ENCODE measurements at regions not wholly inside any gene's neighbourhood (a gene's known extent, or its start where the extent isn't known, plus 50 kb on each side); places are given as distances from the start of the nearest gene placed in this dataset.
"Not testable (repeated sequence)": the region's sequence is repeated elsewhere in the genome, so short reads cannot be mapped to it uniquely, and the experiment has no call there.

DNA sequence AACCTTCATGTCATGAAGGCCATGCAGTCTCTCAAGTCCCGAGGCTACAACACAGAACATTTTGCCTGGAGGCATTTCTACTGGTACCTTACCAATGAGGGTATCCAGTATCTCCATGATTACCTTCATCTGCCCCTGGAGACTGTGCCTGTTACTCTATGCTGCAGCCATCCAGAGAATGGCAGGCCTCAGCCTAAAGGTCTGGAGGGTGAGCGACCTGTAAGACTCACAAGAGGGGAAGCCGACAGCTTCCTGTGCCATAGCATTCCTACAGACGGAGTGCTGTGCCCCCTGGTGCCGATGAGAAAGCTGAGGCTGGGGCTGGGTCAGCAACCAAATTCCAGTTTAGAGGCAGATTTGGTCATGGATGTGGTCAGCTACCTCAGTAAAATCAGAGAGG is 51.3 kb upstream of the CADPS start:
- DNase-seq (ENCODE audit: low read depth), result no peak

DNA sequence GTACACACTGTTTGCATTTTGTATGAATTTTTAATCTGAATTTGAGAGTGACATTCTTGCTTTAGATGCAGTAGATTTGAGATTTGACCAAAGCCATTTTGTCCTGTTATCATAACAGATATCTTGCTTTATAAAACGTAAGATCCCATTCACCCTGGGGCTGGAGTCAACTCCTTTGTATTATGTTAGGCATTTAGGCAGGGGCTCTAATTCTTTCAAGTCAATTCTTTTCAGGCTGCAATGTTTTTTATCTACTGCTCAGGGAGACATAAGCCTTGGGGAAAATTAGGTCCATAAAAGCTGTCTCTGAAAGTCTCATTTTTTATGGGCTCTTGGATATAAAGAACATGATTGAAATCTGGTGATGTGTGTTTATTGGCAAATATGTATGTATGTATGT is 53.0 kb upstream of the CADPS start:
- no peak for DNase-seq (ENCODE audit: low read depth)

DNA sequence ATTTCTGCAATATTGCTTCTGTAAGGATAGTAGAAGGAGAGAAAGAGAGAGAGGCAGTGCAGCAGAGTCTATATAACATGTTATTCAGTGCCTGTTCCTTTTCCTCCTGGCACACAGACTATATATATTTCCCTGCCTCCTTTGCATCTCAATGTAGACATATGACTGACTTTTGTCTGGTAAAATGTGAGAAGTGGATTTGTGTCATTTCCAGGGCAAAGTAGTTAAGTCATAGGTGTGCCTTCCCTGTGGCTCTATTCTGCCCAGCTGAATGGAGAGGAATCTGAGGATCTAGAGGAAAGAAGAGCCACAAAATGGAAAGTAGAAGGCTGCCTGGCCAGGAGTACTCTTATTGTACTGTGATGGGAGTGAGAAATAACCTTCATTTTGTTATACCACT is 54.6 kb upstream of the CADPS start:
- DNase-seq (ENCODE audit: low read depth), result no peak

DNA sequence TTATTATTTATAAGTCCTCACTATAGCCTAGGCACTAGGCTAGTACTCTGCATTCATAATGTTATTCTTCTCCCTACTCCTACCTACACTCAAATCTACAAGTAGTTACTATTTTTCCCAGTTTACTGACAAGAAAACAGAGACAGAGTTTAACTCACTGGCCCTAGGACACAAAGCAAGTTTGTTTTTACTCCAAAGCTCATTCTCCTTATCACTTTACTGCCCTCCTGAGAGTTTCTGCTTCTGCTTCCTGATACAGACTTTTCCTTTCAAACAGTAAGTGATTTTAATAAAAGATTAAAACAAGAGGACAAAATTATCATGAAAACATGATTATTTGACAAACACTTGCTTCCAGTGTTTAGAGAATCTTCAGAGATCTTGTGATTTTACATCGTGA is 60.6 kb upstream of the CADPS start:
- DNase-seq (ENCODE audit: low read depth), result no peak

DNA sequence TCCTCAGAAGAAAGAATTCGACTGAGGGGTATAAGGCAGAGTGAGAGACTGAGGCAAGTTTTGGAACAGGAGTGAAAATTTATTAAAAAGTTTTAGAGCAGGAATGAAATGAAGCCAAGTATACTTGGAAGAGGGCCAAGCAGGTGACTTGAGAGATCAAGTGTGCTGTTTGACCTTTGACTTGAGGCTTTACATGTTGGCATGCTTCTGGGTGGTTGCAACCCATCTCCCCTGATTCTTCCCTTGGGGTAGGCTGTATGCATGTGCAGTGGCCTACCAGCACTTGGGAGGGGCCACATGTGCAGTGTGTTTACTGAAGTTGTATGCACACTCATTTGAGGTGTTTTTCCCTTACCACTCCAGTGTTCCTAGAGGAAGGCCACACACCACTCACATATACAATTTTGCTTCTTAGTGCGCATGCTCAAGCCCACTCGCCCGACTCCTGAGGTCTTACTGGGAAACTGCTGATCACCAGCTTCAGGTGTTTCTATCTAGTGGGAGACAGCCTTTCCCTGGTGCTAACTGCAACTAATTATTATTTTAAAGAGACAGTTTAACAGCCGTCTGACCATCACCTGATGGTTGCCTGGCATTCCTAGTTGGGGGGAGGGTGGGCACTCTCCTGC is 61.5 kb upstream of the CADPS start:
- no peak for DNase-seq (ENCODE audit: low read depth)

DNA sequence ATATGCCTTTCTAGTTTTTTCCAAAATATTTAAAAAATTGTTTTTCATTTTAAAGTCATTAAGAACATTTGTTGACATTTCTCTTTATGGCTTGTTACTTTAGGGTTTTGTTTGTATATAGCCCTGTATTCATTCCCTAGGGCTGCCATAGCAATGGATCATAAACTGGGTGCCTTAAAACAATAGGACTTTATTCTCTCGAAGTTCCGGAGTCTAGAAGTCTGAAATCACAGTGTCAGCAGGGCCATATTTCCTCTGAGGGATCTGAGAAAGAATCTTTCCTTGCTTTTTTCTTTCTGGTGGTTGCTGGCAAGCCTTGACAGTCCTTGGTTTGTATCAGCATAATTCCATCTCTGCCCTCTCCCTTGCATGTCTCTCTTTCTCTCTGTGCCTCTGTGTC is 63.4 kb upstream of the CADPS start:
- DNase-seq (ENCODE audit: low read depth), result no peak

DNA sequence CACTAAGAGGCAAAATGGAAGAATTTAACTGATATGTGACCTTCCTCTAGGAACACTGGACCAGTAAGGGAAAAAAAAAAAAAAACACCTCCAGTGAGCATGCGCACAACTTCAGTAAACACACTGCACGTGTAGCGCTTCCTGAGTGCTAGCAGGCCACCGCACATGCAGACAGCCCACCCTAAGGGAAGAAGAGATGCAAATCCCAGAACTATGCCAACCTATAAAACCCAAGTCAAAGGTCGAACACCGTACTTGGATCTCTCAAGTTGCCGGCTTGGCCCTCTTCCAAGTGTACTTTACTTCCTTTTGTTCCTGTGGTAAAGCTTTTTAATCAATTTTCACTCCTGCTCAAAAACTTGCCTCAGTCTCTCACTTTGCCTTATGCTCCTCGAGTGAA is 64.5 kb upstream of the CADPS start:
- DNase-seq (ENCODE audit: low read depth), result no peak

DNA sequence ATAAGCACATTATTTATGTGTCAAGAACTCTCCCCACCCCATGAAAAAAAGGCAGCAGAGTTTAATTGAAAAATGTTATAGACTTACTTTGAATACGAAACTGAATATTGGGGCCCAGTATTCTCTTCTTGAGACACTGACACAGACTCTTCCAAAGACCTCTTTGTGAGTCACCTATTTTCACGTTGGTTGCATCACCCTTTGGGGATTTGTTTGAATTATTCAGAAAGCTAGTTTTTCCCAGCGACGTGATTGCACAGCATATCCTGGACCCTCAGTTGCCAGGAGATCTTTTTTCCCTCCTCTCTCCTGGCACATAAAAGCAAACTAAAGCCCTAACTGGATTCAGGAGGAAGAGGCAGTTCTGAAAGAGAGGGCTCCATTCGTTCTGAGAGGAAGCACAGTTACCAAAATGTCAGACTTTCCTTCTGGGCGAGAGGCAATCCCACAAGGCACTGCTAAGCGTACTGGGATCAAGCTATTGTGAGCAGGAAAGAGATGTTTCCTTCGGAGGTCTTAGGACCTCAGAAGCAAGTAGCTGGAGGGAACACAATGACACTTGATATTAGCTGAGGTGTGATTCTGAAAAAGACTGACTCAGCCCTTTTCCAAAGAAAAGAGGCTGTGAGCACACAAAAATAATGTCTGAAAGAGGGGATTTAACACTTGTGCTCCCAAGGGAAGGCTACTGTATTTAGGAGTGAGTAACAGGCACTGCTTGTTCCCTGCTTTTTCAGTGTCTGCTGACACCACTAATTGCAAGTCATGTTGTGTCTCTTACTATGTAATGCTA is 65.8 kb upstream of the CADPS start:
- peak; percentile 71 for DNase-seq (ENCODE audit: low read depth)

DNA sequence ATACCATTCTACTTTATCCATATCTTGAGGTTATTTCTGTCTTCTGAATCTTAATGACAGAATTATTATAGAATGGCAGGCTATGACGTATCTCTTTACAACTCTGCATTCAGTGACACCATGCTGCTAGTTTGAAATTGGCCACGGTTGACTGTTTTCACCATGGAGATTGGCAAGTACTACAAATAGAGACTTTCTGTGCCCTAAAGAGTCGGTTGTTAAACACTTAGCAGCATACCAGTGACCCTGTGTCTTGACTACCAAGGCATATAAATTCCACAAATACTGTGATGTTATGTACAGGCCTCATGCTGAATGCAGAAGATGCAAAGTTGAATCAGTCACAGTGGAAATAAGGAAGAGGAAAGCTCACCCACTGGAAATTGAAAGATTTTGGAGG is 67.0 kb upstream of the CADPS start:
- no peak for DNase-seq (ENCODE audit: low read depth)

DNA sequence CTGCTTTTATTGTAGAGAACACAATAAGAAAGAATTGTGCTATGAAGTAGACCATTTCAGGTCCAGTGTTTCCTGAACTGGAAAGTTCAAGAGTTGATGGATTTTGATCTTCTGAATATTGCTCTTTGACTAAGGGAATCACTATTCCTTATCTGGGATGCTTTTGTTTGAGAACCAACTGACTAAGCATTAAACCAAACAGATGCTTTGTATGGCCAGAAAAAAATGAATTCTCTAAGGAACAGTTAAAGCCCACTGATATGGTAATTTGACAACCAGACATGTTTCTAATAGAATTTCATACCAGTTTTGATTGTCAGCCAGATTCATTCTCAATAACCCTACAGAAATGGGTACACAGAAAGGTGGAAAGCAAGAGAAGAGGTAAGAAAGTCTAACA is 67.5 kb upstream of the CADPS start:
- no peak for DNase-seq (ENCODE audit: low read depth)

DNA sequence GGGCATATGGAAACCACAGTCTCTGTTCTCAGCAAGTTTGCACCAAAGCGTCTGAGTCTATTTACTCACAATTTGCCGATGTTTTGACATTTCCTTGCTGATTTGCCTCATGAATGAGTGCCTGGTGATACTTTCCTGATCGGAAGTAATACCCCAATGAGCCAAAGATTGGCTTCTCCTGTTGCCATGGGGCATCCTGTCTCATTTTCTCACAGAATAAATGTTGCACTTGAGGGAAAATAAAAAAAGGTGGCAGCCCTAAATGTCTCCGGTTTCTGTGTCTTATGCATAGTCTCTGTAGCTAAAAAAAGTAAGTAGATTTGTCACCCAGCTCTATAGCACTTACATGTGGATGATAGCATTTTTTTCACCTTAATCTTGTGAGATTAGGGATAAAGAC is 73.7 kb upstream of the CADPS start:
- DNase-seq (ENCODE audit: low read depth), result no peak

DNA sequence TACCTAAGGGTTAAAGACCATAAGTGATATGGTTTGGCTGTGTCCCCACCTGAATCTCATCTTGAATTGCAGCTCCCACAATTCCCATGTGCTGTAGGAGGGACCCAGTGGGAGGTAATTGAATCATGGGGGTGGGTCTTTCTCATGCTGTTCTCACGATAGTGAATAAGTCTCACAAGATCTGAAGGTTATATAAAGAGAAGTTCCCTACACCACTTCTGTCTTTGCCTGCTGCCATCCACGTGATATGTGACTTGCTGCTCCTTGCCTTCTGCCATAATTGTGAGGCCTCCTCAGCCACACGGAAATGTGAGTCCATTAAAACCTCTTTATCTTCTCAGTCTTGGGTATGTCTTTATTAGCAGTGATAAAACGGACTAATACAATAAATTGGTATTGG is 75.0 kb upstream of the CADPS start:
- DNase-seq (ENCODE audit: low read depth), result no peak

DNA sequence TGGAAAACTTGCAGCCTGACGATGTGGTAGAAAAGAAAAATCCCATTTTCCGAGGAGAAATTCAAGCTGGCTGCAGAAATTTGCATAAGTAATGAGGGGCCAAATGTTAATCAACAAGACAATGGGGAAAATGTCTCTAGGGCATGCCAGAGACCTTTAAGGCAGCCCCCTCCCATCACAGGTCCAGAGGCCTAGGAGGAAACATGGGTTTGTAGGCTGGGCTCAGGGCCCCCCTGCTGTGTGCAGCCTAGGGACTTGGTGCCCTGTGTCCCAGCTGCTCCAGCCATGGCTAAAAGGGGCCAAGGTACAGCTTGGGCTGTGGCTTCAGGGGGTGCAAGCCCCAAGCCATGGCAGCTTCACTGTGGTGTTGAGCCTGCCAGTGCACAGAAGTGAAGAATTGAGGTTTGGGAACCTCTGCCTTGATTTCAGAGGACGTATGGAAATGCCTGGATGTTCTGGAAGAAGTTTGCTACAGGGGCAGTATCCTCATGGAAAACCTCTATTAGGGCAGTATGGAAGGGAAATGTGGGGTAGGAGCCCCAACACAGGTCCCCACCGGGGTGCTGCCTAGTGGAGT is 75.9 kb upstream of the CADPS start:
- no peak for DNase-seq (ENCODE audit: low read depth)

DNA sequence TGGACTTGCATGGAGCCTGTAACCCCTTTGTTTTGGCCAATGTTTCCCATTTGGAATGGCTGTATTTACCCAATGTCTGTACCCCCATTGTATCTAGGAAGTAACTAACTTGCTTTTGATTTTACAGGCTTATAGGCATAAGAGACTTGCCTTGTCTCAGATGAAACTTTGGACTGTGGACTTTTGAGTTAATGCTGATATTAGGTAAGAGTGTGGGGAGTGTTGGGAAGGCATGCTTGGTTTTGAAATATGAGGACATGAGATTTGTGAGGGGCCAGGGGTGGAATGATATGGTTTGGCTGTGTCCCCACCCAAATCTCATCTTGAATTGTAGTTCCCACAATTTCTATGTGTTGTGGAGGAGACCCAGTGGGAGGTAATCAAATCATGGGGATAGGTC is 76.7 kb upstream of the CADPS start:
- not testable (repeated sequence) for DNase-seq (ENCODE audit: low read depth)

DNA sequence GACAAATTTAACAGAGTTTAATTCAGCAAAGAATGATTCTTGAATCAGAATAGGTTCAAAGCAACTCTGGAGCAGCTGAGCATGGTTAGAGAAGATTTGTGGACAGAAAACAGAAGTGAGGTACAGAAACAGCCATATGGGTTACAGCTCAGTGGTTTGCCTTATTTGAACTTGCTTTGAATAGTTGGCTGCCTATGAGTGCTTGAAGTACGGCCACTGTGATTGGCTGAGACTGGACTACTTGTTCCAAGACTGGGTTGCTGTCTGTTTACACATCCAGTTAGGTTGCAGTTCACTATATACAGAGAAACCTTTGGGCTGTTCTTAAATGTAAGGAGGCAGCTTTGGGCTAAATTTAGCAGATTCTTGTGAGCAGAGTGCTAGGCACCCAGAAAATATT is 79.4 kb upstream of the CADPS start:
- peak; percentile 36 for DNase-seq (ENCODE audit: low read depth)

DNA sequence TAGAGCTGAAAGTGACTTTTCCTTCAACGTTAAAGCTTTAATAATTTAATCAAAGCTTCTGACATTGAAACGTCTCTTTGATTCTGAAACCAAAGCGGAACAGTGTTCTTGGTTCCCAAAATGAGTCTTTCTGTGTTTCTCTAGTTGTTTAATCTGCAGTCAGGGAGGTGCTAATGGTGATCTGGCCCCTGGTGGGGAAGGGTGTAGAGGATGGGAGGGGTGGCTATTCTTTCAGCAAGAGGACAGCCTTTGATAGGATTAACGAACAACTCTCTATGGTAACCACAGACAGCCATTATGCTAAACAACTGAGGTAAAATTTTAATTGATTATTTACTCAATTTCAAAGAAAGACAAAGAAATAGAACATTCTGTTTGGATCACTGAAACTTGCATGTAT is 79.9 kb upstream of the CADPS start:
- DNase-seq (ENCODE audit: low read depth), result no peak

DNA sequence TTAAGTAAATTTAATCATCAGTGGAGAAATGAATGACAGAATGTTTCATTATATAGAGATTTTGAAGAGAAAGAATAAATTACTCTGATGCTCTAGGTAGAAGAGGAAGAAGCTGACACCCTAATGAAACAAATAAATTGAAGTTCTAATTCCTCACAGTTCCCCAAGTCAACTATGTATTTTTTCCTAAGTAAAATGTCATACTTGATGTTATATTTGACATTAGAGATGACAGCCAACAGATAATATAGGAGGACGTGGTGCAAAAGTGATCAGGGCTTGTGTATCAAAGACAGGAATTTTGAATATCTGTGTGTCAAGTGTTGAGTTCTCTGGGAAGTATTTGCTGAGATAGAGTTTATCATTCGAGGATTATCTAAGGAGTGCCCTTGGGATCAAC is 81.2 kb upstream of the CADPS start:
- no peak for DNase-seq (ENCODE audit: low read depth)

DNA sequence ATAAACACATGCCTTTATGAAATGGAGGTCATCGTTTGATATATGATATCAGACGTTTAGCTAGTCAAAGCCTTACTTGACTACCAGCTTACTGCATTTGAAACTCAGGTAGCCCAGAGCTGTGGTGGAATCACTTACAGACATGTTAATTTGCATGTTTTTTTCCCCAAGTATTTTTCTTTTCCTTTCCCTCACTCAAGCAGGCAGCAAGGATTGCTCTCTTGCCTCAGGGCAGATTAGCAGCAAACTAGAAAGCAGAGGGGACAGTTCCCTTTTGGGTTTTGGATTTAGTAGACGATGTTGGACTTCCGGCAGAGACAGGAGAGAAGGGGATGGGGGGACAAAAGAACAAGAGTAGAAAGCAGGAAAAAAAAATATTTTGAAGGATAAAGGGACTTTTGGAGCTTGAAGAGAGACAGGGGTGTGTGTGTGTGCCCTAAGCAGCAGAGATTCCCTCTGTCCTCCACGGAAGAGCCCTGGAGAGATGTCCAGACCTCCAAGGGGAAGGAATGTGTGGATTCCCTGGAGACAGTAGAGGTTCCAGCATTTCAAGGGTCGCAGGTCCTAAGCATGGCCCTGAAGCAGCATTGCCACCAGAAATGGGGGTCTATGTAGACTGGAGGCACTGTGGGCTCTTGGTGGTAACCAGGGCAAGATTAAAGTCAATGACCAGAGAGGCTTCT is 86.8 kb upstream of the CADPS start:
- no peak for DNase-seq (ENCODE audit: low read depth)

DNA sequence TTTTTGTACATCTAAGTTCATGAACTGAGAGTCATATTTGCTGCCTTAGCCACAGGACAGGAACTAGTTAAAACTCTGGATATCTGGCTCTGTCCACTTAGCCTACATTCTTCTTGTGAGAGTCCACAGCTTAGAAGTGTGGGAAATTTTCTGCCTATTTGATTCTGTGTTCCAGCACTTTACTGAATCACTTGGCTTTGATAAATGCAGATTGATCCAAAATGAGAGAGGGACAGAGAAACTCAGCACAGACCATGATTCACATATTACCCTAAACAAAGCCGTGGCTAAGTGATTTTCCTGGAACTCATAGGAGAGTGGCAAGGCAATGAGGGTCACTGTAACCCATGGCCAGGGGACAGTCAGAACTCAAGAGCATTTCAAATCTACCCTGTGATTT is 87.5 kb upstream of the CADPS start:
- DNase-seq (ENCODE audit: low read depth), result no peak

DNA sequence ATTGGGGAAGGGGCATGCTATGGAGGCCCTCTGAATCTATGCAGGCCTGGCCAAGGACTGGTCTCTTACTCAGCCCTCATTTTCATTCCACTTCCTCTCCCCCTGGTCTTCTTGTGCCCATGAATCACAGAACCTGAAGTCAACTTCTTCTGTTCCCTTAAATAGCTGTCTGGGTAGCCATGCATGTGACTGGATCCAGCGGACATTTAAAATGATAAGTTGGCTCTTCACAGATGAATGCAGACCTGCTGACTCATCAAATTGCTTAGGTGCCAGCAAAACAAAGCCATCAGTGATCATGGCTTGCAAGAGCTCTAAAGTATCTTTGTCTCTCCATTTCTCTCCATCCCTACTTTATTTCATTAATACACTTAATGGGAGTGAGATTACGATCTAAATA is 90.1 kb upstream of the CADPS start:
- DNase-seq (ENCODE audit: low read depth), result peak; percentile 51

DNA sequence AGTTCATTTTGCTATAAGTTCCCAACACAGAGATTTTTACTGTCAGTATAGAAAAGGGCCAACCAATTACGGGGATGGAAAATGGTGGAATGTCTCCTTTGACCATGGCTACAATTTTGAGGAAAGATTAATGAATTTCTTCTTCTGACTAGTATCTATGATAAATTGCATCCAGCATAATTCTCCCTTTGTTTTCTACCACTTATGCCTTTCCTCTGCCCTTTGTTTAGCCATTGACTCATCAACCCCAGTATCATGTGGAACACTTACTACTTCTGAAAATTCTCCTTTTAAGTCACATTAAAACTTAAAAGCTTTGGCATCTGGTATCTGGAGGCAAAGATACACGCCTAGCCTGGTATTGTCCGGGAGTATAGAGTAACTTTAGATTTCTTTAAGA is 92.9 kb upstream of the CADPS start:
- DNase-seq (ENCODE audit: low read depth), result peak; percentile 54

DNA sequence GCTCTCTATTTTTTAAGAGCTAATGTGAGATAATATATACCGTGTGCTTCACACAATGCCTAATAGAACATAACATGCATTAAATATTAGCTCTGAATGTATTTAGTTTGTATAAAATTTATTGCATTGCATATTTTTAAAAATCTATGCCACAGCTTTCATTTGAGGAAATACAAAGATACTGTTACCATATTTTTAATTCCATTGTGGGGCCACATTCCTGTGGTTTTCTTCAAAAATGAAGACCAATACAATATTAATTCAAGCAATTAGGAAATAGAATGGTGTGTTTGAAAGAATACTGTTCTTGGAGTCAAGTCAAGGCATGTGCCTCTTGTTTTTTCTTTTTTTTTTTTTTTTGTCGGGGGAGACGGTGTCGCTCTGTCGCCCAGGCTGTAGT is 95.4 kb upstream of the CADPS start:
- DNase-seq (ENCODE audit: low read depth), result no peak

DNA sequence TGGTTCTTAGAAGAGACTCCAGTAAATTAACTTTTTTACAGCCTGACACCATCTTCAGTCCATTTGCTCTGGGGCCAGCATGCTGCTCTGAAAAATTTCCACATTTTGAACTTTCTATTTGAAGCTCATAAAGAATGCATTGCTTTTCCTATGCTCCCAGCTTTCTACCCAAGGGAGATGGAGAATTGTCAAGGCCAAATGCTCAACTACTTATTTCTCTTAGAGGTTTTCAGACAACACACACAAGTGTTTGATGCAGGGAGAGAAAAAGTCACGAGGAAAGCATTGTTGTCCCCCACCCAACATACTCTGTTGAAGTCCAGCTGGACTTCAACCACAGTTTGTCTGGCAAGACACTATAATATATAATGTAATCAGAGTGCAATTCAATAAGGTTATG is 100.3 kb upstream of the CADPS start:
- DNase-seq (ENCODE audit: low read depth), result no peak
